IPS-20b (cell line): ENCODE measurements at regions not wholly inside any gene's neighbourhood (a gene's known extent, or its start where the extent isn't known, plus 50 kb on each side); places are given as distances from the start of the nearest gene placed in this dataset.
"Not testable (repeated sequence)": the region's sequence is repeated elsewhere in the genome, so short reads cannot be mapped to it uniquely, and the experiment has no call there.

Source experiments
- H3K27ac ChIP-seq: one replicate; pipeline ENCODE4 v1.5.1; 2013; ENCODE audit warnings: low read length
- H3K27me3 ChIP-seq: 2 replicates; pipeline ENCODE4 v1.6.1; 2013; ENCODE audit warnings: mild to moderate bottlenecking, low read length, inconsistent platforms; ENCODE audit not compliant: insufficient read depth
- H3K36me3 ChIP-seq: 2 replicates; pipeline ENCODE4 v1.6.1; 2013; ENCODE audit warnings: low read depth, mild to moderate bottlenecking, inconsistent platforms, low read length, moderate library complexity; ENCODE audit not compliant: insufficient read depth
- H3K4me1 ChIP-seq: 2 replicates; pipeline ENCODE4 v1.6.1; 2013; ENCODE audit warnings: mild to moderate bottlenecking, control low read depth, inconsistent platforms, low read length, moderate library complexity; ENCODE audit not compliant: insufficient read depth
- H3K4me3 ChIP-seq: 2 replicates; pipeline ENCODE4 v1.5.1; 2013; ENCODE audit warnings: mild to moderate bottlenecking, low read length, inconsistent platforms
- H3K9ac ChIP-seq: 2 replicates; pipeline ENCODE4 v1.6.1; 2013; ENCODE audit warnings: low read depth, mild to moderate bottlenecking, inconsistent platforms, low read length, moderate library complexity
- H3K9me3 ChIP-seq: 2 replicates; pipeline ENCODE4 v1.6.1; 2013; ENCODE audit warnings: mild to moderate bottlenecking, low read depth, low read length, inconsistent platforms; ENCODE audit not compliant: insufficient read depth

DNA sequence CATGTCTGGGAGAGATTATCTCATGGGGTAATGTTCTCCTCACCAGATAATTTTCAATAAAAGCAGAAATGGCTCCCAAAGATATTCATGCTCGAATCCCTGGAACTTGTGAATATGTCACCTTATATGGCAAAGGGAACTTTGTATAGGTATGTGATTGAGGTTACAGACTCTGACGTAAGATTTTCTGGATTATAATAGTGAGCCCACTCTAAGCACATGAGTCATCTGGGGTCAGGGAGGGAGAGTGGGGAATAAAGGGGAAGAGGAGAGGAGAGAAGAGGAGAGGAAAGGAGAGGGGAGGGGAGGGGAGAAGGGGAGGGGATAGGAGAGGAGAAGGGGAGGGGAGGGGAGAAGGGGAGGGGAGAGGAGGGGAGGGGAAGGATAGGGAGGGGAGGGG, 1193.9 kb downstream of the PLA2G4A start:
- H3K27ac ChIP-seq: no peak overlapping the region
- no peaks in the 10 kb centered on the region for H3K27me3 ChIP-seq
- H3K9me3 ChIP-seq: no peaks in the 10 kb centered on the region; the same call in 1 of the 2 replicates
- no peak overlapping the region for H3K9ac ChIP-seq
- H3K36me3 ChIP-seq: no peaks in the 10 kb centered on the region
- H3K4me3 ChIP-seq: no peak overlapping the region
- H3K4me1 ChIP-seq: no peaks in the 10 kb centered on the region

DNA sequence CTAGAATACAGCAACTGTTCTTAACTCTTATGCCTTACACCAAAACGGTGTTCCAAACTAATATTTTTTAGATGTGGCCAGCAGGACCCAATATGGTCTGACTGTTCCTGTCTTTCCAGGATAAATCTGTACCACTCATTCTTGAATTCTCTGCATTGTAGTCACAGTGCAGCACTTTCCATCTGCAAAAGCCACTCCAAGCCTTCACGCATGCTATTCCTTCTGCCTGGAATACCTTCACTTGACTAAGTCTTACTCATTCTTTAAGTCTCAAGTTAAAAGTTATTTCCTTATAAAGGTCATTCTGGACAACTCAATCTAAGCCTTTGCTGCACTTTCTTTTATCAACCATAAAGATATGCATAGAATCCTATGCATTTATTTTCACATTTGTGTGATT, 1194.5 kb downstream of the PLA2G4A start:
- no peaks in the 10 kb centered on the region for H3K27me3 ChIP-seq

DNA sequence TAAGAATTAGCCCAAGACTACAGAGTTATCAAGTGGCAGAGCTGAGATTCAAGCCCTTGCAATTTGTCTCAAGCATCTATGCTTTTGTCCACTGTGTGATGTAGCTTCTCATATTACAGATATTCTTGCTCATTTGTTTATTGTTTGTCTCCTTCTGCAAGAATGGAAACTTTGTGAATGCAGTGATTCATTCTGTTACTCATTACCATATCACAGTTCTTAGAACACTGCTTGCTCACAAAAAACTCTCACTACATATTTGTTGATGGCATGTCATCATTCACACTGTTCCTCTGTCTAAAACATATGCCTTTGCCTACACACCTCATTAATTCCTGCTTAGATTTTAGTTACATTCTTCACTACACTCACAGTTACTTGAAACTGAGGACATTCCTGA, 1198.9 kb downstream of the PLA2G4A start:
- H3K9ac ChIP-seq: no peak overlapping the region
- no peaks in the 10 kb centered on the region; the same call in 1 of the 2 replicates for H3K9me3 ChIP-seq
- H3K27ac ChIP-seq: no peak overlapping the region
- no peak overlapping the region for H3K4me3 ChIP-seq
- H3K36me3 ChIP-seq: no peaks in the 10 kb centered on the region
- no peaks in the 10 kb centered on the region for H3K4me1 ChIP-seq
- H3K27me3 ChIP-seq: no peaks in the 10 kb centered on the region

More for the DNA sequence above, 1194.5 kb downstream of the PLA2G4A start:
- H3K9me3 ChIP-seq: no peaks in the 10 kb centered on the region; the same call in 1 of the 2 replicates
- H3K4me1 ChIP-seq: no peaks in the 10 kb centered on the region
- no peaks in the 10 kb centered on the region for H3K36me3 ChIP-seq
- no peak overlapping the region for H3K4me3 ChIP-seq
- H3K27ac ChIP-seq: no peak overlapping the region
- no peak overlapping the region for H3K9ac ChIP-seq

DNA sequence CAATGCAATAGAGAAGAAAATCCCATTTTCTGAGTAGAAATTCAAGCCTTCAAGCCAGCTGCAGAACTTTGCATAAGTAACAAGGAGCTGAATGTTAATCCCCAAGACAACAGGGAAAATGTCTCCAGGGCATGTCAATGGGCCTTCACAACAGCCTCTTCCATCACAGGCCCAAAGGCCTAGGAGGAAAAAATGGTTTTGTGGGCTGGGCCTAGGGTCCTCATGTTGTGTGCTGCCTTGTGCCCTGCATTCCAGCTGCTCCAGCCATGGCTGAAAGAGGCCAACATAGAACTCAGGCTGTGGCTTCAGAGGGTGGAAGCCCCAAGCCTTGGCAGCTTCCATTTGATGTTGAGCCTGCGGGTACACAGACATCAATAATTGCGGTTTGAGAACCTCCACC, 1208.8 kb downstream of the PLA2G4A start:
- not testable (repeated sequence) for H3K36me3 ChIP-seq, H3K4me1 ChIP-seq, H3K9ac ChIP-seq, H3K27me3 ChIP-seq, H3K4me3 ChIP-seq, H3K27ac ChIP-seq
- peaks cover 25% of the 10 kb centered on the region for H3K9me3 ChIP-seq

DNA sequence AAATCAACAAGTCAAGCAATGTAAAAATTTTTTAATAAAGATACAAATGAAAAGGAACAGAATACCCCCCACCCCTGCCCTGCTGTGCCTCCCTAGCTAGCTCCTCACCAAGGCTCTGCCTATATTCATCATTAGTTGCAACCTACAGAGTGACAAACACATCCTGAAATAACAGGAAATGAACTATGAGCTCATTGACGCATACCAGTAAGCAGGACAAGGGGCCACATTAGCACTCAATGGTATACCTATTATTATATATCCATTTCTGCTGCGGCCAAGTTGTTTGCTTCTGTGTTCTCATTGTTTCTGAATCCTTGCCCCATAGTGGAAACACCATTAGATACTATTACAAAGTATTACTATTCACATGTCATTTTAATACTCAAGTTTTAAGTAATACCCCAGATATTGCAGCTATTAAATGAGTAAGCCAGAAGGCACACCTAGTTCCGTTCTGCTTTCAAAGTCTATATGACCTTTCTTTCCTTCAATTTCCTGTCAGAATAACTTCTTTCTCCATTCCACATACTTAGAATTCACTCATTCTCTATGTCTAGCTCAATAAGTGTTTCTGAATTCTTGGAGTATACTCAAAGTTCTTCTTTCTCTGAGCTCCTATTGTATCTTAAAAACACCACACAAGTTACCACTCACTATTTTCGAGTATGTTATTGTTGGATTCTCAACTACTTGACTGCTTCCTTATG, 1214.9 kb downstream of the PLA2G4A start:
- Histone ChIP-seq H3K9ac (no peak overlapping the region), H3K4me3 (no peak overlapping the region), H3K9me3 (no peaks in the 10 kb centered on the region; the same call in 1 of the 2 replicates), H3K4me1 (no peaks in the 10 kb centered on the region), H3K27me3 (no peaks in the 10 kb centered on the region), H3K36me3 (no peaks in the 10 kb centered on the region), H3K27ac (no peak overlapping the region)

DNA sequence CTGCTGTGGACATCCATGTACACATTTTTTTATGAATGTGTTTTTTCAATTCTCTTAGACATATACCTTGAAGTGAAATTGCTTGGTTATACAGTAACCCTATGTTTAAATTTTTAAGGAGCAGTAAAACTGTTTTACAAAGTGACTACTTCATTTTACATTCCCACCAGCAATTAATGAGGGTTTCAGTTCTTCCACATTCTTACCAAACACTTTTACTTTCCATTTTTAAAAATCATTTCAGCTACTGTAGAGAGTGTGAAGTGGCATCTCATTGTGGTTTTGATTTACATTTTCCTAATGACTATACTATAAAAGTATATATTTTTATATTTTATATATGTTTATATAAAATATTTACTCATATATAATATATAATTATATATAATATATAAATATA, 1221.5 kb downstream of the PLA2G4A start:
- no peak overlapping the region for H3K4me3 ChIP-seq
- H3K9me3 ChIP-seq: no peaks in the 10 kb centered on the region
- H3K27ac ChIP-seq: no peak overlapping the region
- H3K9ac ChIP-seq: no peak overlapping the region
- no peaks in the 10 kb centered on the region for H3K36me3 ChIP-seq
- no peaks in the 10 kb centered on the region for H3K4me1 ChIP-seq
- no peaks in the 10 kb centered on the region for H3K27me3 ChIP-seq

DNA sequence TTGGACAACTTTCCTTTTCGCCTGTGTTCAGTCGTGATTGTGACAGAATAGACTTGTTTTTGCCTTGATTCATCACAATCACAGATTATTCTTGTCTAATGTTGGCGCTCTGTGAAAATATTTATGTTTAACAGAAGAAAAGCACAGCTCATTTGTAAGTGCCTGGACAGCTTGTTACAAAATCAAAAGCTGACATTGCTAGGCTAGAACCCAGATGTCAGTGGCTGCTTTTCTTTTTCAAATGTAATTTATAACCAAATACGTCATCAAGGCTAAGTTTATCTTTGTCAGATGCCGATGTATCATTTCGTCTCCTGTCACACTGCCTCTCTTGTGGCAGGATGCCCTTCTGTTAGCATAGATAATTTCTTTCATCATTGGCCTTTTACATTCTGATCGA, 1227.3 kb downstream of the PLA2G4A start:
- Histone ChIP-seq H3K27ac (no peak overlapping the region), H3K36me3 (no peaks in the 10 kb centered on the region), H3K27me3 (no peaks in the 10 kb centered on the region), H3K9ac (no peak overlapping the region), H3K9me3 (no peaks in the 10 kb centered on the region), H3K4me1 (no peaks in the 10 kb centered on the region), H3K4me3 (no peak overlapping the region)

DNA sequence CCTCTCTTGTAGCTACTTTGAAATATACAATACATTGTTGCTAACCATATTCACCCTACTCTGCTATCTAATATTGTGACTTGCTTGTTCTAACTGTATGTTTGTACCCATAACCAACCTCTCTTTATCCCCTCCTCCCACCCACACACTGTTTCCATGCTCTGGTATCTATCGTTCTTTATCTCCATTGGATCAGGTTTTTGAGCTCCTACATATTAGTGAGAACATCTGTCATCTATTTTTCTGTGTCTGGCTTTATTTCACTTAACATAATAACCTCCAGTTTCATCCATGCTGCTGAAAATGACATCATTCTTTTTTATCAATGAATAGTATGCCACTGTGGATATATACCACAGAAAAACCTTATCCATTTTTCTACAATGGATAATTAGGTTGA, 1230.1 kb downstream of the PLA2G4A start:
- H3K9me3 ChIP-seq: no peaks in the 10 kb centered on the region
- no peaks in the 10 kb centered on the region for H3K4me1 ChIP-seq
- H3K27ac ChIP-seq: no peak overlapping the region
- H3K27me3 ChIP-seq: no peaks in the 10 kb centered on the region
- H3K36me3 ChIP-seq: no peaks in the 10 kb centered on the region
- no peak overlapping the region for H3K9ac ChIP-seq
- H3K4me3 ChIP-seq: no peak overlapping the region

DNA sequence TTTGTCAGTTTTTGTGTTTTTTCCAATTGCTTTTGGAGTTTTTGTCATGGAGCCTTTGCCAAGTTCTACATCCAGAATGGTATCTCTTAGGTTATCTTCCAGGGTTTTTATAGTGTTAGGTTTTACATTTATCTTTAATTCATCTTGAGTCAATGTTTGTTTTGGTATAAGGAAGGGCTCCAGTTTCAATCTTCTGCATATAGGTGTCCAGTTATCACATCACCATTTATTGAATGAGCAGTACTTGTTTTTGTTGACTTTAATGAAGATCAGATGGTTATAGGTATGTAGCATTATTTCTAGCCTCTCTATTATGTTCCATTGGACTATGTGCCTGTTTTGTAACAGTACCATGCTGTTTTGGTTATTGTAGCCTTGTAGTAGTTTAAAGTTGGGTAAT, 1233.1 kb downstream of the PLA2G4A start:
- Histone ChIP-seq H3K4me1 (no peaks in the 10 kb centered on the region), H3K36me3 (no peaks in the 10 kb centered on the region), H3K9ac (no peak overlapping the region), H3K4me3 (no peak overlapping the region), H3K27me3 (no peaks in the 10 kb centered on the region), H3K27ac (no peak overlapping the region), H3K9me3 (no peaks in the 10 kb centered on the region)

DNA sequence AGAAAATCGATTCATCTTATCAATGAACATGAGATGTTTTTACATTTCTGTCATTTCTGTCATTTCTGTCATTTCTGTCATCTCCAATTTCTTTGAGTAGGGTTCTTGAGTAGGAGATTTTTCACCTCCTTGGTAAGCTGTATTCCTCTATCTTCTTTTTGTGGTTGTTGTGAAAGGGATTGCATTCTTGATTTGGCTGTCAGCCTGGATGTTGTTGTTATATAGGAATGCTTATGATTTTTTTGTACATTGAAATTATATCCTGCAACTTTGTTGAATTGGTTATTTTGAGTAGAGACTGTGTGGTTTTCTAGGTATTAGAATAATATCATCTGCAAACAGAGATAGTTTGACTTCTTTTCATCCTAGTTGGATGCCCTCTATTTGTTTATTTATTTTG, 1233.7 kb downstream of the PLA2G4A start:
- Histone ChIP-seq H3K27ac (no peak overlapping the region), H3K9me3 (no peaks in the 10 kb centered on the region), H3K4me1 (no peaks in the 10 kb centered on the region), H3K9ac (no peak overlapping the region), H3K4me3 (no peak overlapping the region), H3K36me3 (no peaks in the 10 kb centered on the region), H3K27me3 (no peaks in the 10 kb centered on the region)

DNA sequence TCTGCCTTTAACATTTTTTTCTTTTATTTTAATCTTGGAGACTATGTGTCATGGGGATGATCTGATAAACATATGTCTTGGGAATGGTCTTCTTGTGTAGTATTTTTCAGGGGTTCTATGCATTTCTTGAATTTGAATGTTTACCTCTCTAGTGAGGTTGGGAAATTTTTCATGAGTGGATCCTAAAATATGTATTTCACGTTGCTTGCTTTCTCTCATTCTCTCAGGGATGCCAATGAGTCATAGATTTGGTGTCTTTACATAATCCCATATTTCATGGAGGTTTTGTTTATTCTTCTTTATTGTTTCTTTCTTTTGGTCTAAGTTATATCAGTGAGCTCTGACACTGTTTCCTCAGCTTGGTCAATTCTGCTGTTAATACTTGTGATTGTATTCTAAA, 1237.2 kb downstream of the PLA2G4A start:
- H3K27me3 ChIP-seq: no peaks in the 10 kb centered on the region
- no peak overlapping the region for H3K27ac ChIP-seq
- no peak overlapping the region for H3K9ac ChIP-seq
- H3K4me1 ChIP-seq: no peaks in the 10 kb centered on the region
- H3K4me3 ChIP-seq: no peak overlapping the region
- no peaks in the 10 kb centered on the region for H3K9me3 ChIP-seq
- no peaks in the 10 kb centered on the region for H3K36me3 ChIP-seq

DNA sequence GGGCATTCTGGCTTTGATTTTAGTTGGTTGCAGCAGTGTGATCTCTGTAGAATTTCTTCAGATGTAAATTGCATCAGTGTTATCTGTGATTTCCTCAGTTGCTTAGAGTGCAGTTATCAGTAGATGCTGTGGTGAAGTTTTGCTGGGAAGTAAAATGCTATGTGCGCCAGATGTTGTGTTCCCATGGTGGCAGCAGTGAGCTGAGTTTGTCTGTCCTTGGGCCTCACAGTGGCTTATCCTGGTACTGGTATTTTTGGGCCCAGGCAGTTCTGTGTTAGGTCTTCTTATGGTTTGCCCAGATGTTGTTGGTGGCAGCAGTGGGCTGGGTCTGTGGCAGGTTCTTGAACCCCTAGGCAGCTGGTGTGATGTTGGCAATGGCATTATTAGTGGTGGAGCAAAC, 1242.1 kb downstream of the PLA2G4A start:
- no peak overlapping the region for H3K27ac ChIP-seq

More for the DNA sequence above, 1242.1 kb downstream of the PLA2G4A start:
- Histone ChIP-seq H3K27me3 (no peaks in the 10 kb centered on the region), H3K9ac (no peak overlapping the region), H3K4me3 (no peak overlapping the region), H3K4me1 (no peaks in the 10 kb centered on the region), H3K36me3 (no peaks in the 10 kb centered on the region), H3K9me3 (no peaks in the 10 kb centered on the region)
